ENCODE measurements at regions not wholly inside any gene's neighbourhood (a gene's known extent, or its start where the extent isn't known, plus 50 kb on each side); places are given as distances from the start of the nearest gene placed in this dataset.

DNA sequence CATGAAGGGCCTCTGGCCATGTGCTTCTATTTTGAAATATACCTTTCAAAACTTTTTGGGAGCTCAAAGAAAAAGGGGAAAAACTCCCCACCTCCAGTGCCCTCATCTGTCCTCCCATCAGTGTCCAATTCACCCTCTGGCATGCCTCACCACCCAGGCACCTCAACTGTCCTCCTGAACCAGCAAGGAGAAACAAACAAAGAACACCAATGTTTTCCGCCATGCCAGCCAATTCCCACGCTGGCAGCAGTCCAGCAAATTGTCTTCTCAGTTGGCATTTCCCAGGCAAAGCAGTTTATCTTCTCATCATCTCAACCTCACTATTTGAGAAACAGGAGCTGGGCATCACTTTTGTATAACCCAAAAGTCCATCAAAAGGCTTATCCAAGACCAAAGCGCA is 496.9 kb downstream of the SOX6 start:
- DNase-seq, result no peak

DNA sequence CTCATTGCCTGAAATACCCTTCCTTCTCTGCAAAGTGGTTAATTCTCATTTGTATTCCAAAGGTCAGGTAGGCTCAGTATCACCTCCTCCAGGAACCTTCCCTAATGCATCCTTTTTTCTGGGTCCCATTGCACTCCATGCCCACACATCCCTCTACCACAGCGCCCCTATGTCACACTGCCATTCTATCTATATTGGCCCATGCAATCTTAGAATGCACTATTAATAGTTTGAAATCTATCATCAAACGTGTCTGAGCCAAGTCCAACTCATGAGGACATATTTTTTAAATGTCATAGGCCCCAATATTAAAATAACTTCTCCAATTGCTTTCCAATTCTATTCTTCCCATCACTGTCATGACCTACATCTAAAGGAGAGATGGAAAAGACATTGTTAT is 495.1 kb downstream of the SOX6 start:
- DNase-seq, result no peak

DNA sequence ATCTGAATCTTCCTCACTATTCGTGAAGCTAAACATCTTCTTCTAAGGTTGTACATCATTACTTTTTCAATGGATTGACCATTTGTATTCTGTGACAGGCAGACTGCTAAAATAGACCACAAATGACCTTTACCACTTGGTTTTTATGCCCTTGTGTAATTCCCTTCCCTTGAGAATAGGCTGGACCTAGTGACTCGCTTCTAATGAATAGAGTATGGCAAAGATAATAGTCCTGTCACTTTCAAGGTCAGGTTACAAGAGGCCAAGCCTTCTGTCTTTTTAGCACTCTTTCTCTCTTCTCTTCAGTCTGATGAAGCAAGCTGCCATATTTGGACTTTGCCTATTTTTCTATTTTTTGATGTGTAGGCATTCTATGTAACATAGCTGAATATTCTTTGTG is 492.9 kb downstream of the SOX6 start:
- no peak for DNase-seq

DNA sequence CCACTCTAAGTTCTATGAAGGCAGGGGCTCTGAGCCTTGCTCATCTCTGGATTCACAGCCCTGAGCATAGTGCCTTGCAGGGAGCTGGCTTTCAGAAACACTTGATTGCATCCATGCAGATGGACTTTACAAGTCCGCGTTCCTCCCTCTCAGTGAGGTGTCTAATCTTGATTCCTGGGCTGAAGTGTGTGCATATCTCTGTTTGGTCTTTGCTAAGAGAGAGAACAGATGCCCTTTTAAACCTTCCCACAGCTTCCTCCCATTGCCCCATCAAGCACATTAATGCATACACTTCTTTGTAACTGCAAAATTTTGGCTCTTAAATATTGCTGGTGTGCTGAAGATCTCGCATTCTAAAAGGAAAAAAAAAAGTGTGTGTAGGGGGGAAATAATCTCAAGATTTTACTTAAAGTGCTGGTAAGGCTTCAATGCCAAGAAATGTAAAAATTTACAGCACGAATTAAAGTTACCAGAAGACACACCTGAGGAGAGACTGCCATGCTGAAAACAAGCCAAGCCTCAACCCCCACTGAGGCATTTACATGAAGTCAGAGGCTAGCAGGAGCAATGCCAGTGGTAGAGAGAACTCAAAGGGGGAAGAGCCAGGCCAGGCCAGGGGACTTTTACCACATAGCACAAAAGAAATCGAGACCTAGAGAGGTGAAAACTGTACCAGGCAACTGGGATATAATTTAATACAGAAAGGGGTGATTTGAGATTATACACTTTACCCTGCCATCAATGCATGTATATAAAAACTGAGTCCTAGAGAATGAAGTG is 492.1 kb downstream of the SOX6 start:
- no peak for DNase-seq

DNA sequence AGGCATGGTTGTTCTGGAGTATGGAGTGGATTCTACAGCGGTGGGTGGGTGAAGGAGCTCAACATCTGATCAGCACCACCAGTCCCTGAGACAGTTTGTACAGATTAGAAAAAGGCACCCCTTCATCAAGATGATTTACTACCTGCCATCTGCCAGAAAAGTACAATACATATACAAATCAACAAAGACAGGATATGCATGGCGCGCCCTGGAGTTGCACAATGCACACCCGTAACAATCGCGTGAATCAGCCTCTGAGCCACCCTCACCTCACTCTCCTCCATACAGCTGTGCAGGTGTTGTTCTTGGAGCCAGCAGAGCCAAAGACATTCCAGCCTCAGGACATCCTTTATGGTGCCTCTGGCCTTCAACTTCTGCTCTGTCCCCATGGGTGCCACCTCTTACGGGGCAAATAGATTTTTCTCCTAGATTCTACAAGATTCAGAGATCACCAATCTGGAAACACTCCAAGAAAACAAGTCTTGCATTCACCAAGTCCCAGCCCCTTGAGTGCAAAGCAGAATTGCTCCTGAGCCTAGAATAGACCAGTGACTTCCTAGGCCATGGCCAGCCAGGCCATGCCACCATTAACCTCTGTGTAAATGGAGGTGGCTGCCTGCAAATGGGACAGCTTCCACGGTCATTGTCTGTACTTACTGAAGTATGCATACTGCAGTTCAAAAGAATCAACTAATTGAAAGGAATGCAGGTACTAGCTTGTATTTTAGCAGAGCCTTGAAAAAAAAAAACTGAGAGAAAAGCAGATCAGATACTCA is 490.9 kb downstream of the SOX6 start:
- DNase-seq, result no peak

DNA sequence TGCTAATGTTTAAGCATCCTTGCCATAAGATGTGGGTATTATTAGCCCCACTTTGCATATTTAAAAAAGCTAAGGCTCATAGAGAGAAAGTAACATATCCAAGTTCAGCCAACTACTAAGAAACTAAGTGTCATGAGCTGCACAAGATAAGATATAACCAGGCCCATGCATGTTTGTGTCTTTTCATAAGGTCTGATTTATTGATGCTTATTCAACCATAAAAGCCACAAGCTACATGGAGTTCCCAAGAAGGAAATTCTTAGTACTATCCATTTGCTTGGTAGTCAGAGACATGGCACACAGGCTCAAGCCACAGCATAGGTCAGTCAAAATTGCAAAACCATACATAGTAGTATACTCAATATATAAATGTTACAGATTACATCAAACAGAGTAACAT is 488.5 kb downstream of the SOX6 start:
- no peak for DNase-seq

DNA sequence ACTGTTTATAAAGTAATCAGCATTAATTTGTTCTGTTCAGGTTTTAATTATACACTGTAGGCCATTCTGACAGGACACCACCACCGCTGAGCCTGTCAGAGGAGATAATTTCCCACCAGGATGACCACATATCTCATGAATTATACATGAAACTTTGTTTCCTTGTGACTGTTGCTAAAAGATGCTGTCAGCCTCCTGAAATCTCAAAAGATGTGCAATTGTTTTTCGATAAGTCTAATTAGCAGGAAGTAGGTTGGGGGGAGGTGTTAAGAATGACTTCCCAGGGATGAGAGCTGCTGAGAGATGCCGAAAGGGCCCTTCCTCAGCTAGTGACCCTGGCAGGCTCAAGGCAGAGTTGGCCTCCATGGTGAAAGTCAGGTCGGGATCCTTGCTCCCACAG is 485.4 kb downstream of the SOX6 start:
- DNase-seq, result no peak

DNA sequence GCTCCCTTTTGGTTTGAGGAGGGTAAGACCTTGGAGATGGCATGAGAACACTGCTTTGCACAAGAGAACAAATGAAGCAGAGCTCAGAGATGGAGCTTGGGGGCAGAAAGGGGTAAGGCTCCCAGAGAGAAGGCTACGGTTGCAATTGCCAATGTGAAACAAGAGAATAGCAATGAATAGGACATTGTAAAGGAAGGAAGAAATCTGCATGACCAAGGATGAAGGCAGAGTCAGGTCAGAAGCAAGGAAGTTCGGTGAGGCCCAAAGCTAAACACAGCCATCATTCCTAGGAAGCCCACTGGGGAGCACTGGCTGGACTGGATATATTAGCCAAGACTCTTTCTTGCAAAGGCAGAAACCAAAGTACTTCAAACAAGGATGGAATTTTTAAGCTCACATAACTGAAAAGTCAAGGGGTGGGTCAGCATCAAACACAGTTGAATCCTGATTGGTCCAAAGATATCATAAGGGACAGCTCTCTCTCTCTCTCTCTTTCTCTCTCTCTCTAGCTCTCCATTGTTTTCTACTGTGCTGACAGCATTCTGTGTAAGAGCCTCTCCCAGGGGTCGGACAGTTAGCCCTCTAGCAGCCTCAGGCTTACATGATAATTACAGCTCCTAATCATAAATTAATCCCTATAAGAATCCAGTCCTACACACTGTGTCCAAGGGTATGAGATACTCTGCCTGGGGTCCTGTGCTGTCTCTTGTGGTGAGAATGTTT is 484.3 kb downstream of the SOX6 start:
- DNase-seq, result no peak

DNA sequence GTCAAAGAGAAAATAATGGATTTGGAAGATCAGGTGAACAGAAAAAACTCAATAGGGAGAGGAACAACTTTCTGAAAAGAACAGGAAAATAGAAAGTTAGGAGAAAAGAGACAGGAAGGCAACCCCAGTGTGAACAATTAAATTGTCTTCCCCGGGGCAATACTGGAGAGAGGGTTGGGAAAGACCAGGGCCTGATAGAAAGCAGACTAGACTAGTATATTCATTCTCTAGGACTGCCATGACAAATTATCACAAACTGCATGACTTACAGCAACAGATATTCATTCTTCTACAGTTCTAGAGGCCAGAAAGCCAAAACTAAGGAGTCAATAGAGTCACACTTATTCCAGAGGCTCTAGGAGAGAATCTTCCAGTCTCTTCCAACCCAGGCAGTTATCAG is 482.8 kb downstream of the SOX6 start:
- DNase-seq, result no peak

DNA sequence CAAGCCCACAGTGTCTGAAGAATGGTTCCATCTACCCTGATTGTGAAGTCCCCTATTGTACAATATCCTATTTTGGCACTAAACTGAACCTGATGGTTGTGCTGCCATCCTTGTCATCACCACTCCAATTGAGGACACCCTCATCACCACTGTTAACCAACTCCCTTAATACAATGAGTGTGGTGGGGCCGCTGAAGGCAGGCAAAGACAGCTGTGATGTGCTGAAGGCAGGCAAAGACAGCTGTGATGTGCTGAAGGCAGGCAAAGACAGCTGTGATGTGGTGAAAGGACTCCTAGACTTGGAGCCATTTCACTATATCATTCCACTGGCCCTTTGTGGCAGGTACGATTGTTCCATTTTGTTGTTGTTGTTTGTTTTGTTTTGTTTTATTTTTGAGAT is 481.6 kb downstream of the SOX6 start:
- DNase-seq, result no peak

DNA sequence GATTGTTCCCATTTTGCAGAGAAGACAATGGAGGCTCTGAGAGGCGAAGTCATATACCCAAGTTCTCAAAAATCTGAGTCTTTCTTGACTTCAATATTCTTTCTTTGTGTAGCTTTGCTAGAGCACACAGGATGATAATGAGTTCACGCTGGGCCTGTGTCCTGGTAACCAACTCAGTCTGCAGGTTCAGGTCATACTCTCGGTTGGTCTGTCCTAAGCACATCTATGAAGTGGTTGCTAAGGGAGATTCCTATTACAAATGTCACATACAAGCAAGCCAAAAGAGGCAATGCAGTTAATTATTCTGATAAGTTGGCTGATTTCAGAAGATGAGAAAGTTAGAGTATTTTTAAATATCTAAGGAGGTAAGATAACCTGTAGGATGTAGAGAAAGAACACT is 481.0 kb downstream of the SOX6 start:
- no peak for DNase-seq

DNA sequence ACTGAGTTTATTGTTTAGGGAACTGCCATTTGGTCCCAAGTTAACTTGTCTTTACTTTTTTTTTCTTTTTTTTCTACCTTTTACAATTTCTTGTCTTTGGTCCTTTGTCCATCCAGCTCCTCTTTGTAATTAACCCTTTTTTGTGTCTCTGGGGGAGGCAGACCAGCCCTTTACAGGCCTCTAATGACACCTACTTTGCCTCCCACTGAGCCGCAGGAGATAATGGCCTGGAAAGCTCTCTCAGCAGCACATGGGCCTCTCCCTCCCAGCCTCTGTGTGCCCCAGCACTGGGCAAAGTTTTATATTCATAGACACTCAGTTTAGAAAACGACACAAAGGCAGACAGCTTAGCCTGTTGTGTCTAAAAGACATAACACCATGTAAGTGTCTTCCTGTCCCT is 480.4 kb downstream of the SOX6 start:
- DNase-seq, result no peak

DNA sequence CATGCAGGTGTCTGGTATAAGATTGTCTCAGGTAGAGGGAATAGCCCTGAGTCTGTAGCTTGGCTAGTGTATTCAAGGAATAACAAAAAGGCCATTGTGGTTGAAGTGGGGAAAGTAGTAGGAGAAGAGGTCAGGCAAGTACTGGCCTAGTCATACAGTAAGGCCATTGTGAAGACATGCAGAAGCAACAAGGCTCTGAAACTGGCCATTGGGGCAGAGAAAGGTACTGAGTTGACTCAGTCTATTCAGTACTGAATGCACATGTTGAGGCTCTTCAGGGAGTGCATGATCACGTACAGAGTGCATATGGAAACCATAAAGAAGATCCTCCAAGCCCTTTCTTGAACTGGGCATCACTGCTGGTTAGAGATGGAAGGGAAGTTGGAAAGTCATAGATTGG is 477.6 kb downstream of the SOX6 start:
- DNase-seq, result no peak

DNA sequence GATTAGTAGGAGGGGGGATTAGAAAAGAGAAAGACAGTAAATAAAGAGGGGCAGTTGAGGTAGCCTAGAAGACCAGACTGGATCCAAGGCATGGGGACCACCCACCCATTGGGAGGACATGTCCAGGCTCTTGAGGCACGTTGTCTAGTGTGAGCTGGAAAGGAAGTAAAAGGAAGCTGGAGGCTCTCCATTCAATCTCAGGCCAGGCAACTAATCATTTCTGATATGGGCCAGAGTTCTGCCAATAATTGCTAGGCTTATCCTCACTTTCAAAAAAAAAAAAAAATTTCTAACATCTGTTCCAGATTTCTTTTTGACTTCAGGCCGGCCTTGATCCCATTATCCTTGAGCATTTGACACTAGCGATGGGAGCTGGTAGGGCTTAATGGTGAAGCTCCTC is 476.1 kb downstream of the SOX6 start:
- no peak for DNase-seq

DNA sequence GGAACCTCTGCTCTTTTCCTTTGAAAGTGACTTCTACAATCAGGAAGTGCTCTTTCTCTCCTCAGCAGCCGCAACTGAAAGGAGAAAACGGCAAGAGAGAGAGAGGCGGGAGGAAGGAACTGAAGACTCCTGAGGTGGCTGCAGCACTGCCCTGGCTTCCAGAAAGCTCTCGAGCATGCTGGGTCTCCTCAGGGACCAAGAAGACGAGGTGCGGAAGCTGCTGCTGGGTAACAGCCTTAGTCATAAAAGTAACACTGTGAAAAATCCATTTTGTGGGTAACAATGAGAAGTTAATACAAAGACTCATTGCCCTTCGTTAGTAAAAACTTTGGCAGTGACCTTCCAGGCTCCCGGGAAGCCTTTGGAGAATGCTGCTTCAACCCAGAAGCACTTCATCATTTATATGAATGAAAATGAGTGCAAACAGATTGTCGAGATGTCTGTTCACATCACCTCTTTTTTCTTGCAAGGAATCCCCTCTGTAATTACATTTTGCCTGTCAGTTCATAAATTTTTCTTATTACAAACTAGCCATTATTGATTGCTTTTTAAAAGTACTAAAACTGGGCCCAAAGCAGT is 473.4 kb downstream of the SOX6 start:
- no peak for DNase-seq

DNA sequence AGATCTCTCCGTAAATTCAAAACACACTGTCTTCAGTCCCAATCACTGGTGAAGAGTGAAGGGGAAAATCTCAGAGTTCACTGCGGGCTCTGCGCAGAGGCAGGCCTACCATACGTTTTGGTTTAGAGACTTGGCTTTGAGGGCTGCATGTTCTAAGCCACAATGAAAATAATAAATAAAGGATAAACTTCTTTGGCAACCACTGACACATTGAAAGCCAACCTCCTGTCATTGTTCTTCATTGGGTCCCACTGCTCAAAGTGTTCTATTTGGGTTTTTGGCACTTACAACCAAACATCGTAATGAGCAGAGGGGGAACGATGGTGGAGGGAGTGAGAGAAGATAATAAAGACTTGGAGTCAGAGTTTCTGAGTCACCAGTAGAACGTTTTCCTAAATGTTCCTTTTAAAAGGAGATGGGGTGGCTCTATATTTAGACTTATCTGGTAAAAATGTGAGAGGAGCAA is 472.9 kb downstream of the SOX6 start:
- no peak for DNase-seq

DNA sequence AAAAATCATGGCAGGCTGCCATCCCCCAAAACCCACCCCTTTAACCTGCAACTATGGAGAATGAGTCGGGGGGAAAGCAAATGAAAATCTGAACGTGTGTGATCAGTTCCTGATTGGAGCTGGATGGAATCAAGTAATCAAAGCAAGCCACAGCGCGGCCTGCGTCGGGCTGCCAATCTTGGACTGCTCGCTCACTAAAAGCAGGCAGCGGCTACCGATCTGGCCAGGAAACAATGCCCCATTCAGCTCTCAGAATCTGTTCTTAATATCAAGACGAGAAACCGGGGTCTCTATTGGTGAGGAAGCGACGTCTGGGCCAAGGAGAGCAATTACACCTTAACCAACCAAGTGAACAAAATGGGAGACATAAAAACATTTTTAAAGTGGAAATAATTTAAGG is 472.2 kb downstream of the SOX6 start:
- no peak for DNase-seq

DNA sequence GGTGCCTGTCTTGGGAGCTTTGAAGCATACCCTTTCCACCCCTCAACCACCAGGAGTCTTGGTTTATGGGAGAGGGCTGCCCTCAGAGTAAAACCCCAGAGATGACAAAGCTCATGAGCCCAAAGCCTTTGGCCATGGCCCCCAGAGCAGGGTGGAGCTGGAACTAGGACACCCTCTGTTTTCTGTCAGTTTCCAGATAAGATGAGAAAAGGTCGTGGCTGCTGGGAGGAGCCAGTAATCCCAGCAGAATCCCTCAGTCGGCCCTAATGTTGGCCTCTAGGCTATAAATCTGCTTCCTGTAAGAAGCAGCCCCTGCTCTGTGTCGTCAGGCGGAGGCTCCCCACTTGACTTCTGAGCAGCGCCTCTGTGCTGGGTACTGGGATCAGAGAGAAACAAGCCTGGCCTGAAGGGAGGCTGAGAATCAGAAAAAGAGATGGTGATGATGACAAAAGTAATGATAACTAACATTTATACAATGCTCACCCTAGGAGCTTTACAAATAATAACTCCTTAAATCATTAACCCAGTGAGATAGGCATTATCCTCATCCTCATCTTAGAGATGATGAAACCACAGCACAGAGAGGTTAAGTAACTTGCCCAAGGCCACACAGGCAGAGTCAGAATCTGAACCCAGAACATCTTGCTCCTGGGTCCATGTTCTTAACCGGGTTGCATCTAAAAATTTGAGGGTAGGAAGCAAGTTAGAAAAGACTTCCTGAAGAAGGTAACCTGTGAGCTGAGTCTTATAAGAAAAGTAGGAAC is 471.4 kb downstream of the SOX6 start:
- DNase-seq, result peak; percentile 6

DNA sequence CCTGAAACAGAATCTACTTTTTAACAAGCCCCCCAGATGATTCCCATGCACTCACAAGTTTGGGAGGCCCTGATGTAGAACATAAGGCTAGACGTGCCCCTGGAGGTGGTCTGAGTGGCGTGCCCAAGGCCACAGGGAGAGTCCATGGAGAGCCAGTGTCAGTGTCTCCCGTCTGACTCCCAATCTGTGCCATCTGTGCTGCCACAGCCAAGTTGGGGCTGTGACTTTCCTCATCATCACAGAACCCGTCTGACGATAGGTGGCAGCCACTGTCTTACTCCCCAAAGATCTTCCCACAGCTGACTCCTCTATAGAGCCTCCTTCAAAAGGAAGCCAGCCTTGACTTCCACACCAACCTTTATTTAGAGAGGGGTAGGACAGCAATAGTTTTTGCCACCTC is 470.5 kb downstream of the SOX6 start:
- no peak for DNase-seq

DNA sequence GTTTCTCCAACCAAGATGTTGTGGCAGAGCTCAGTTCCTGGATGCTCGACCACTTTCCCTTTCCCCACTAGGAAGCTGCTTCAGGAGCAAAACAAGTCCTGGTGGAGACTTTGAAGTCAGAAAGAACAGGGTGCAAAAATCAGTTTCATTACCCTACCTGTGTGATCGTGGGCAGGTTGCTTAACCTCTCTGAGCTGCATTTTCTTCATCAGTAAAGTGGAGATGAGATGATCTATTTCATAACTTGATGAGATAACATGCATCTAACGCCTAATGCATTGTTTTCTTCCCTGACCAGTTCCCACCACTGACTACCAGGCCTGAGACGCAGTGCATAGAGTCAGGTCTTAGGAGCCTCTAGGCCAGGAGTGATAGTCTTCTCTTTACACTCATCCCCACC is 470.0 kb downstream of the SOX6 start:
- DNase-seq, result no peak

DNA sequence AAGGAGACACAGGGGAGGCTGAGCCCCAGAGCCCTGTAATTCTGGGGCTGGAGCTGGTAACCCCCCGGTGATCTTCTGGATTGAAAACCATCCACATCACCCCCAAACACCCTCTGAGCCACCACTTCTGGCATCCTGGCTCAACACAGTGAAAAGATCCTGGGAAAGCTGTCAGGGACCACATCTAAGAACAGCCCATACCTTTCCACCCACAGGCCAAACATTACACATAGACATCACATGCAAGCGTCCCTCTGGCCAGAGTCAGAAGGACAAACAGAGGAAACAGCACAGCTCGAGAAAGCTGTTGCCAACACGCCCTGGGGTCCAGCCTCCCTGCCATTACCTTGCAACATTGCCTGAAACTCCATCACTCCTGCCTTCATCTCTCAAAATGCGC is 469.5 kb downstream of the SOX6 start:
- DNase-seq, result no peak

DNA sequence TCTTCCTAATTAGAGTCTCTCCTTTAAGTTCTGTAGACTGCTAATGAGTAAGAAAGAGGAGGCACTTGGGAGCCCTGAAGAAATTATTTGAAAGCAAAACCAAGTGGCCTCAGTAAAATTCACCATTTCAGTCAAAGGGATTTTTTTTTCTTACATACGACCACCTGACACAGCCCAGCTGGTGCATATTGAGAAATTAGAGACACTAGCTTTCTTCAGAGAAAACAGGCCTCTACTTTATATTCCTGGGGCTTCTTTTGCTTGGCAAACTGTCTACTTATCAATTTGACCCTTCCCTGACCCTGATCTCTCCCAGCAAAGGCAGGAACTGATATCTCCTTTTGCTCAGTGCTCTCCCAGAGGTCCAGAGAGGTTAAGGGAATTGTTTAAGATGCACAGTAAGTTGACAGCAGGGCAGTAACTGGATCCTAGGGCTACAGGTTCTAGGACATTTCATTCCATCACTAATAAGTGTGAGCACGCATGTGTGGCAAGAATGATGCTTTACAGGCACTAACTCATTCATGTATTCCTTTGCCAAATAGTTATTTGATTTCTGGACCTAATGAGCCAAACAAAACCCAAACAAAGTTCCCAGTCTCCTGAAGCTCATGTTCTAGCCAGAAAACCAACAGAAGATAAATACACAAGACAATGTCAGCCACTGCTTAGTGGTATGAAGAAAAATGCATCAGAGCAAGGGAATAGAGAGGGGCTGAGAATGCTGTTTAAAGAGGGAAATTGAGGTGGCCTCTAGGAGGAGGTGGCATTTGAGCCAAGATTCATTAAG is 467.6 kb downstream of the SOX6 start:
- no peak for DNase-seq
